Stomach (tissue), 4 donors: ENCODE measurements at regions not wholly inside any gene's neighbourhood (a gene's known extent, or its start where the extent isn't known, plus 50 kb on each side); places are given as distances from the start of the nearest gene placed in this dataset.
"Not testable (repeated sequence)": the region's sequence is repeated elsewhere in the genome, so short reads cannot be mapped to it uniquely, and the experiment has no call there.

Source experiments
- EP300 ChIP-seq: sonication (generic); formaldehyde crosslinking; IDR thresholded peaks from one replicate; pipeline ENCODE4 v1.6.1; 2017; ENCODE audit warnings: antibody characterized with exemption
- POLR2A ChIP-seq, 4 donors: fragments of 450-650 bp; IDR thresholded peaks; one replicate each; pipeline ENCODE4 v1.6.1; 2016; ENCODE audit warnings: antibody characterized with exemption in 4 of 4, control low read depth in 2 of 4, mild to moderate bottlenecking in 1 of 4, moderate library complexity in 1 of 4
- TF ChIP-seq, protein P1 (sequence below), 7 experiments: fragments of 450-650 bp in 4 of 7; fragments of 200-600 bp in 3 of 7; sonication (generic) in 3 of 7; IDR thresholded peaks; one replicate each; pipeline ENCODE4 v1.5.1; 2016 to 2019; ENCODE audit warnings: antibody characterized with exemption in 7 of 7, control low read depth in 2 of 7, mild to moderate bottlenecking in 1 of 7

DNA sequence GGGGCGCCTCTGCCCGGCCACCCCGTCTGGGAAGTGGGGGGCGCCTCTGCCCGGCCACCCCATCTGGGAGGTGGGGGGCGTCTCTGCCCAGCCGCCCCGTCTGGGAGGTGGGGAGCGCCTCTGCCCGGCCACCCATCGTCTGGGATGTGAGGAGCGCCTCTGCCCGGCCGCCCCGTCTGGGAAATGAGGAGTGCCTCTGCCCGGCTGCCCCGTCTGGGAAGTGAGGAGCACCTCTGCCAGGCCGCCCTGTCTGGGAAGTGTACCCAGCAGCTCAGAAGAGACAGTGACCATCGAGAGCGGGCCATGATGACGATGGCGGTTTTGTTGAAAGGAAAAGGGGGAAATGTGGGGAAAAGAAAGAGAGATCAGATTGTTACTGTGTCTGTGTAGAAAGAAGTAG lies 249.2 kb upstream of the USP15 start:
- TF ChIP-seq EP300; POLR2A (IDR thresholded peaks at IDR 0.05): not testable (repeated sequence)
- TF ChIP-seq, protein P1, sequence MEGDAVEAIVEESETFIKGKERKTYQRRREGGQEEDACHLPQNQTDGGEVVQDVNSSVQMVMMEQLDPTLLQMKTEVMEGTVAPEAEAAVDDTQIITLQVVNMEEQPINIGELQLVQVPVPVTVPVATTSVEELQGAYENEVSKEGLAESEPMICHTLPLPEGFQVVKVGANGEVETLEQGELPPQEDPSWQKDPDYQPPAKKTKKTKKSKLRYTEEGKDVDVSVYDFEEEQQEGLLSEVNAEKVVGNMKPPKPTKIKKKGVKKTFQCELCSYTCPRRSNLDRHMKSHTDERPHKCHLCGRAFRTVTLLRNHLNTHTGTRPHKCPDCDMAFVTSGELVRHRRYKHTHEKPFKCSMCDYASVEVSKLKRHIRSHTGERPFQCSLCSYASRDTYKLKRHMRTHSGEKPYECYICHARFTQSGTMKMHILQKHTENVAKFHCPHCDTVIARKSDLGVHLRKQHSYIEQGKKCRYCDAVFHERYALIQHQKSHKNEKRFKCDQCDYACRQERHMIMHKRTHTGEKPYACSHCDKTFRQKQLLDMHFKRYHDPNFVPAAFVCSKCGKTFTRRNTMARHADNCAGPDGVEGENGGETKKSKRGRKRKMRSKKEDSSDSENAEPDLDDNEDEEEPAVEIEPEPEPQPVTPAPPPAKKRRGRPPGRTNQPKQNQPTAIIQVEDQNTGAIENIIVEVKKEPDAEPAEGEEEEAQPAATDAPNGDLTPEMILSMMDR (IDR thresholded peaks at IDR 0.05): not testable (repeated sequence)
